Right lobe of liver (tissue), 4 donors: ENCODE measurements at regions not wholly inside any gene's neighbourhood (a gene's known extent, or its start where the extent isn't known, plus 50 kb on each side); places are given as distances from the start of the nearest gene placed in this dataset.

Source experiments
- CTCF ChIP-seq, 4 donors: fragments of 200-600 bp in 3 of 4; fragments of 450-650 bp in 1 of 4; IDR thresholded peaks; one replicate each; pipeline versions ENCODE4 v1.5.1 to v1.8.0; 2016 to 2022; ENCODE audit warnings: antibody characterized with exemption in 4 of 4, mild to moderate bottlenecking in 2 of 4
- POLR2A ChIP-seq: fragments of 450-650 bp; IDR thresholded peaks from one replicate; pipeline ENCODE4 v1.6.1; 2017; ENCODE audit warnings: antibody characterized with exemption, mild to moderate bottlenecking
- donor health status: DM: no; HTN: no; CAD: no.
- donor health status: DM: no; HTN: no; CAD: no.
- donor health status: DM: no; HTN: yes; CAD: no.

GRCh38 chr1:88499671-88500070 lies 184.4 kb upstream of the PKN2 start:
- TF ChIP-seq POLR2A: no peak
- no peak for TF ChIP-seq CTCF (IDR thresholded peaks at IDR 0.05)
